Transverse colon (tissue), 4 donors: ENCODE measurements at regions not wholly inside any gene's neighbourhood (a gene's known extent, or its start where the extent isn't known, plus 50 kb on each side); places are given as distances from the start of the nearest gene placed in this dataset.

ENCODE experiments used
- CTCF ChIP-seq, 5 experiments: fragments of 200-600 bp in 3 of 5; fragments of 450-650 bp in 2 of 5; sonication (generic) in 3 of 5; IDR thresholded peaks; 1 replicate in 2 of 5; 2 replicates in 3 of 5; pipeline ENCODE4 v1.5.1; 2016 to 2017; ENCODE audit warnings: antibody characterized with exemption in 5 of 5, inconsistent platforms in 3 of 5, mild to moderate bottlenecking in 2 of 5, moderate library complexity in 1 of 5
- EP300 ChIP-seq: sonication (generic); formaldehyde crosslinking; IDR thresholded peaks from one replicate; pipeline ENCODE4 v1.6.1; 2017; ENCODE audit warnings: antibody characterized with exemption, low read depth
- POLR2A ChIP-seq: fragments of 450-650 bp; IDR thresholded peaks from one replicate; pipeline ENCODE4 v1.6.1; 2016; ENCODE audit warnings: antibody characterized with exemption, mild to moderate bottlenecking, moderate library complexity
- POLR2AphosphoS5 ChIP-seq, 3 donors: sonication (generic); formaldehyde crosslinking; IDR thresholded peaks; one replicate each; pipeline ENCODE4 v1.6.1; 2016; ENCODE audit warnings: antibody characterized with exemption in 3 of 3

DNA sequence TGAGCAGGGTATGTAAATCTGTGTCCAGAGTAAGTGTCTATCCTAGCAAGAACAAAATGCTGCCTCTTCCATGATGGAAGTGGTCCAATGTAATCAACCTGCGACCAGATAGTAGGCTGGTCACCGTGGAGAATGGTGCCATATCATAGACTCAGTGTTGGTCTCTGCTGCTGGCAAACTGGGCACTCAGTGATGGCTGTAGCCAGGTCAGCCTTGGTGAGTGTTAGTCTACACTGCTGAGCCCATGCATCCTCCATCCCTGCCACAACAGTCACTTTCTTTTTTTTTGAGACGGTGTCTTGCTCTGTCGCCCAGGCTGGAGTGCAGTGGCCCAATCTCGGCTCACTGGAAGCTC lies 69.3 kb downstream of the CHRD start:
- TF ChIP-seq CTCF (IDR thresholded peaks at IDR 0.05), result no peak
- TF ChIP-seq POLR2AphosphoS5 (IDR thresholded peaks at IDR 0.05), result no peak
- no peak for TF ChIP-seq POLR2A
- no peak for TF ChIP-seq EP300
